Prostate gland (tissue), 2 donors: ENCODE measurements at regions not wholly inside any gene's neighbourhood (a gene's known extent, or its start where the extent isn't known, plus 50 kb on each side); places are given as distances from the start of the nearest gene placed in this dataset.

Experiments used
- CTCF ChIP-seq, 4 experiments: fragments of 200-600 bp in 2 of 4; fragments of 450-650 bp in 2 of 4; sonication (generic) in 2 of 4; IDR thresholded peaks; 1 replicate in 3 of 4; 2 replicates in 1 of 4; pipeline ENCODE4 v1.5.1; 2016 to 2019; ENCODE audit warnings: antibody characterized with exemption in 4 of 4, mild to moderate bottlenecking in 2 of 4, moderate library complexity in 2 of 4
- POLR2A ChIP-seq: fragments of 450-650 bp; IDR thresholded peaks from one replicate; pipeline ENCODE4 v1.6.1; 2016; ENCODE audit warnings: antibody characterized with exemption, mild to moderate bottlenecking

GRCh38 chr11:4194889-4195288, 100.3 kb downstream of the RRM1 start:
- TF ChIP-seq CTCF (IDR thresholded peaks at IDR 0.05) = no peak
- no peak for TF ChIP-seq POLR2A
